GM21423 (cell line): ENCODE measurements at regions not wholly inside any gene's neighbourhood (a gene's known extent, or its start where the extent isn't known, plus 50 kb on each side); places are given as distances from the start of the nearest gene placed in this dataset.
A peak's percentile ranks its signal among the peaks of the same experiment; 100 is the strongest.
"Not testable (repeated sequence)": the region's sequence is repeated elsewhere in the genome, so short reads cannot be mapped to it uniquely, and the experiment has no call there.

Source experiments
- ATAC-seq: cut with Tn5 transposase; IDR thresholded peaks from one replicate; pipeline ENCODE4 v1.9.1; 2021; ENCODE audit warnings: mild to moderate bottlenecking, moderate library complexity; ENCODE audit not compliant: unreplicated experiment

DNA sequence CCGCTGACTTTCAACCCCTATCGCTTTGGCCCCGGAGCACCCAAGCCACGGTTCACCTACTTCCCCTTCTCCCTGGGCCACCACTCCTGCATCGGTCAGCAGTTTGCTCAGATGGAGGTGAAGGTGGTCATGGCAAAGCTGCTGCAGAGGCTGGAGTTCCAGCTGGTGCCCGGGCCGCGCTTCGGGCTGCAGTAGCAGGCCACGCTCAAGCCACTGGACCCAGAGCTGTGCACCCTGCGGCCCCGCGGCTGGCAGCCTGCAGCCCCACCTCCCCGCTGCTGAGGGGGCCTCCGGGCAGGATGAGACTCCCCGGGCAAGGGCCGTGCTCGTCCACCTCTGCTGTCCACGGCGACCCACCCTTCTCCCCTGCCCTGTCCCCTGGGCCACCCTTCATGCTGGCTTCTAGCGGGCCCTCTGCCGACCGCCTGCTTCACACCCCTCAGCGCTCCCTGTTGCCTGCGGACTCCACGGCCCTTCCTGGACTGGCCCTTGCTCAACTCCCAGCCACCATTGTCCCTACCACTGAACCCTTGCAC is 92.2 kb upstream of the TRABD2B start:
- ATAC-seq, result no peak

DNA sequence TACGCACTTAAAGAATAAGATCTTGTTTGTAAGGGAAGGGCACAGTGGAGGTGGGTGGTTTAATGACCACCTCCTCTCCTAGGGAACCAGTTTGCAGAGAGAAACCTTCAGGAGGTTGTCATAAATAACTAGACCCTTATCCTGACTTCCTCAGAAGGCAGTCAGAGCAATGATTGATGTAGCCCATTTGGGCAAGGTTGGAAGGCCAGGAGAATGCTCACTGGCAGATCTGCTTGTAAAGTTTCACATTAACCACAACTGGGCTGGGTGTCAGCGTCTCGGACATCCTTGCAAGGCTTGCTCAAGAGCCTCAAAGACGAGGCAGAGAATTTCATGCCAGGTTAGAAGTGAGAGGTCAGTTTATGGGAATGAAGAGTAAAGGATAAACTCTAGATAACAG is 87.6 kb upstream of the TRABD2B start:
- no peak for ATAC-seq

DNA sequence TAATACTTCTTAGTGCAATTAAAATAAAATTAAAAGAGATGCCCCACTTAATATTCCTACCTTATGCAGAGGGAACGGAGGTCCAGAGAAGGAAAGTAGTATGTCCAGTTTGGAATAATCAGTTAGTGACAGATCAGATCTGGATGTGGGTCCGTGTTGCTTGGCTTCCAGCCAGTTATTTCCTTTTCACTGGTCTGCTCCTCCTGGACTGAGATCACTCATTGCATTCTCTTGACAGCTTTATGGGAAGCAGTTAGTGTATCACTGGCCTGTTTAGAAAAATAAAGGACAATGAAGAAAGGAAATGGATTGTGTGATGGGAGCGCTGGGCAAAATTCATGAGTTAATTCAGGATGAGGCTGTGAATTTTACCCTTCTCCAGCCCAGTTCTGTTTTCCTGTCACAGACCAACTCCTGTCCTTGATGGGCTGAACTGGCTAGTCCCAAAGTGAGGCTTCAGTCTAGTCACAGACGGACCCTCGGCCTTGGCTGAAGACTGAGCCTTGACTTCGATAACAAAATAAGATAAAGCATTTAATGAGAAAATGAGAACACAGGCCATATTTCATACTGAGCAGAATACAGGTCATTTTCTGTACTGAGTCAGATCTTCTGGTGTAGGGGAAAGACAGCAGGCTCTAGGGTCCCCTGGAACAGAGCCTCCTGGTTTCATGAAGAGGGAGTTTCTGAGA is 85.2 kb upstream of the TRABD2B start:
- no peak for ATAC-seq

DNA sequence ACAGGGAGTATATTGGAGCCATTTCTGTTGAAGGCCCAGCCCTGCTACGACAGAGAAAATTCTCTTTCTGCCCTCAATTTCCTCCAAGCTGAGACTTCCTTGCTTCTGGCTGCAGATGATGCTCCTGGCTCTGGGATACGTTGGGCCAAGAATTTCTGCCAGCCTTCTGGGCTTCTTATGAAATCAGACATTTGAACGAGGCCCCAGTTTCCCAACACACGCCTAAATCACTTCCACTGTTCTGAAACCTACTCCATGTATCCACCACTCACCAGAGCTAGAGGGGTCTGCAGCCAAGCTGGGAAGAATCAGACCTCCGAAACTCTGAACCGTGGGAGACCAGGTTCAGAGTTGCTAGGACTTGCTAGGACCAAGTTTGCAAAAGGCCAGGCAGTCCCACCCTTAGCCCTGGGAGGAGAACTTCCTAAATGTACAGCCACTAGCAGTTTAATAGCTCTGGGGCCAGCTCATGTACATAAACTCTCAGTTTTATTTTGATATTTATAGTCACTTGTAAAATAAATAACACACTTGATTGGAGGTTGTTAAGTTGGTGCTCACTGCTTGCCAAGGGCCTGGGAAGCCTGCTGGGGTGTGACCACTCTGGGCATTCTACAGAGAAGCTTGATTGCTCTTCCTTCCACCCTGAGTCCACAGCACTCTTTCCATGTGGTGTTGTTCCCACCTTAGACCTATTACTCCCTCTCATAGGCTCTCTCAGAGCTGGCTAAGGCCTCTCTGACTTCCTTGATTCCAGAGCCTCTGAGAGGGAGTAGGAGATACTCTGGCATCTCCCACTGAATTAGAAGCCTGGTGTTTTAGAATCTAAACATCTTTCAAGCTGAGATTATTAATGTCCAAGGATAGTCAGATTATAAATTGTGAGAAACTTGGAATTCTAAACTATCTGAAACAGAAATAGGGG is 83.4 kb upstream of the TRABD2B start:
- ATAC-seq, result no peak

DNA sequence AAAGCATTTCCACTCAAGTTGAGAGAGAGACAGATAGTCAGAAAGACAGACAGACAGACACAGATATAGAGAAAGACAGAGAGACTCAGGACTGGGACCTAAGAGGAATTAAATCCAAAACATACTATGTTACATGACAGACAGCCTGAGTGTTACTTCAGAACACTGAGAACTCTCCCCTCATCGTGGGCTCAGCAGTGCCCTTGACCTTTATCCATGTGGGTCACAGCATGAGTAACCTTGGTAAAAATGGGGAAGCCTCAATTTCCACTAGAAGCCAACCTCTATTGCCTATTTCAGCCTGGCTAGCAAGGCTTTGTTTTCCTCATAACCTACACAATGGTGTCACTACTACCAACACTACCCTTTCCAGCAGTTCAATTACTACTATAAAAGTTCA is 81.9 kb upstream of the TRABD2B start:
- ATAC-seq, result no peak

DNA sequence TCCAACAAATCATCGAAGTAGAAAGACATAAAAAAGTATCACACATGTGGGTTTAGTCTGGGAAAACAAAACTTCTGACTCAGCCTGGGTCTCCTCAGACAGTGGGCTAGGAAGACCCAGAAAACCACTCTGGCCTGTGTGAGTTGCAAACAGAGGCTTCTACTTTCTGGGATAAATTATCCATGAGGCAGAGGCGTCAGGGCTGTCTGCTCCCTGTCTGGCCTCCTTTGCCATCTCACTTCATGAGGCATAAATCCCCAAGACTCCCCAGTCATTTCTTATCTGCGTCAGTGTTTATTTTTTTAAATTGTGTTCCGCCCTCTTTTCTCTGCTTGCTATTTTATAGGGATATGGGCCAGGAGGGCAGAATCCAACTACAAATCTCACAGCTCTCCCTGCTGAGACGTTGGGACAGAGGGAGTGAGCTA is 80.6 kb upstream of the TRABD2B start:
- ATAC-seq, result no peak

DNA sequence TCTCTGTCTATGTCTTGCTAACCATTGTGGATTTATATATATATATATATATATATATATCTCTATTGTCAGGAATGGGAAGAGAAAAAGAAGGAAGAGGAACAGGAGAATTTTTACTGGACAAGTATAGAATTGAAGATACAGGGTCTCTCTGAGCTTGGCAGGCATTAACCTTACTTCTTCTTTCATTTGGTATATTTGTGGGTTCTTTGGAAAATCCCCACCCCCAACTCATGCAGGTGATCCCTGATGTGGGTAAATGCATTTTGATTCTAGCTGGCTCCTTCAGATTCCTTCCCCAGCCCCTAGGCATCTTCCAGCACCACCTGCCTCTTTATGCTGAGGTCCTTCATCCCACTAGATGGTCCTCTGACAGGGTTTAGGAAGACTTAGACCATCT is 78.8 kb upstream of the TRABD2B start:
- no peak for ATAC-seq

DNA sequence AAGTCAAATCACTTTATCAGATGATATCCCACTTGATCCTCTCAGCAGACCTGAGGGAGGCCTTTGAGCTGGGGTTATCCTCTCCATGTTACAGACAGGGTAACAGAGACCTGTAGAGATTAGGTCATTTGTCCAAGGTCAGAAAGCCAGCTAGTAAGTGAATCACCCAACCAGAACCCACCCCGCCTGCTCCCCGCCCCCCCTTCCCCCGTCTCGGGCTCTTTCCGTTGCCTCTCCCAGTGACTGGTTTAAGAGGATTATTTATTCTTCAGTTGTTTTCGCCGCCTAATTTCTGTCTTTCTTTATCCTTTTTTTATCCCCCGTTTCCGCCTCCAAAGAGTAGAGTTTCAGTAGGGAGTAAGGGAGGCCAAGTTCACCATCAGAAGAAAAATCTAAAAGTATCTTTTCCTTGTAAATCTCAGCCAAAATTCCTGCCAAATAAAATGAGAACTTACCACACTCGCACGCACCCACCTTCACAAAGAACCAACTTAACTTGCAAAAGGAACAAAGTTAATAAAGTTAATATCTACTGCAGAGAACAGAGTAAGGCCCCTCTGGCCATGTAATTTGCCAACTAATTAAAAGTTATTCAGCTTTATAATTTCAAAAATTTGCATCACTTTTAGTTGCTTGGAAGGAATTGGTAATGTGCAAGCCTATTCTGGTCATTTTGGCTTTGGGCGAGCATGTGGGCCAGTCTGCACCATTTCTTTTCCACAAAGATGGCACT is 76.8 kb upstream of the TRABD2B start:
- no peak for ATAC-seq

DNA sequence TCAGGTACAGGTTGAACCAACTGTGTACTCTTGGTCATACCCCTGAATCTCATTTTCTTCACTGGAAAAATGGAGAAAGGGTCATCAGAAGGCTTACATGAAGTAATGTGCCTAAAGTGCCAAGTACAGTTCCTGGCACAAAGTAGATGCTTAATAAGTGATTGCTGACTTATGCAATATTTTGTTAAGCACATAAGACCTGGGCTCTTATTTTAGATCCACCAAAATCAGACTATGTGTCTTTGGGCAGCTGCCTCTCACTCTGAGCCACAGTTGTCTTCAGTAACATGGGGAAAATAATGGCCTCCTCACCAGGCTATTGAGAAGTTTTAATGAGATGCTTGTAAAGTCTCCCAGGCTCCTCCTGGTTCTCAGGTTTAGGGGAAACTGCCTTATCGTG is 74.3 kb upstream of the TRABD2B start:
- no peak for ATAC-seq

DNA sequence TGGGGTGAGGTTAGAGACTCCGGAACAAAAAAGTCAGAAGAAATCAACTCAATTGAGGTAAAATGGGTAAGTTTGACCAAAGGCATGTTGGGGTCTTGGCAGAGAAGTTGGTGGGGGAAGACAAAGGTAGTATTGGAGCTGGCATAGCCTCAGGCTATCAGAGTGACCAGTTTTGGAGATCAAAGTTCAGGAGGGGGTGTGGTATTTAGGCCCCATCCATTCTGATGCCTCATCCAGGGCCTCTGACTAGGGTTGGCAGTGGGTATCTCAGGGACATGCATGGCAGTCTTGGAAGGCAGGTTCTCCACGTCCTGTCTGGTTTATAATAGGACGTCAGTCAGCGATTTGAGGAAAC is 73.2 kb upstream of the TRABD2B start:
- no peak for ATAC-seq

DNA sequence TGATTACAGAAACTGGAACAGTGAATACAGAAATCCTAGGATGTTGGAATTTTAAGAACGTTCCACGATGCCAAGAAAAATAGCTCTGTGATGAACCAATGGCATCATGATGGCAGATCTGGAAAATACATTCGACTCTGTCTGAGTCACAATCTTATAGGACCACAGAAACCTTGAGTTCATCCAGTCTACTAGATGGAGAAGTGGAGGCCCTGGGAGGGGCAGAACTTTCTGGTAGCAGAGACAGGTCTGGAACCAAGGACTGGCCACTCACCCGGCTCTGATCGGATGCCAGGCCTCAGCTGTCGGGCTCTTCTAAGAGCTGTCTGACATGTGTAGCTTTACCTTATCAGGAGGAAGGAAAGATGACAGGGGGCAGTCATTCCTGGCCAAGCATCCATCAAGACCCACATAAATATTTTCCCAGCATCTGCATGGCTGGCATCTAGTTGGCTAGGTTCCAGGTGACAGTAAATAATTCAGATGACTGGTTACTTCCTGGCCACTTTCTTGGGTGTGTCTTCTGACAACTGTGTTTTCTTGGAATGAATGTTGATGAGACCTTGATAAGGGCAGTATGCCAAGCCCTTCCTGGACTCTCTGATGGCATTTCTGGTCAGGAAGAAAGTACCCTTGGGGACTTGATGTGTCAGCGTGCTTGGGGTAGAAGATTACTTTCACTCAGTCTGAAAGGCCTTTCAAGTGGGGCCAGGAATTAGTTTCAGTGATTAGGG is 72.6 kb upstream of the TRABD2B start:
- ATAC-seq, result no peak

DNA sequence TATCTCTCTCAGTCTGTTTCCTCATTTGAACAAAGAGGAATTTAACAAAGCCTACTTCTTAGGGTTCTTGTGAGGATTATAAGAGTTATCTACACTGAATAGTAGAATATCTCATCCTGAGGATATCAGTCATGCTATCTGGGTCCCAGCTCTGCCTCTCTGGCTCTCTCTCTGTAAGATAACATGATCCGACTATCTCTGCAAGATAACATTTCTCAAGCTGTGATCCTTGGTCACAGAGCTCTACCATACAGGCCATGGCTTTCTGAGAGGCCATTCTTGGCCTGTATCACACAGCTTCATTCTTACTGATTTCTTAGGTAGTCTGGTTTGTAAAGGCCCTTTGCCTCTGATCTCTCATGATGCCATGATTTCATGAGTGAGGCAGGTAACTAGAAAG is 71.0 kb upstream of the TRABD2B start:
- no peak for ATAC-seq

DNA sequence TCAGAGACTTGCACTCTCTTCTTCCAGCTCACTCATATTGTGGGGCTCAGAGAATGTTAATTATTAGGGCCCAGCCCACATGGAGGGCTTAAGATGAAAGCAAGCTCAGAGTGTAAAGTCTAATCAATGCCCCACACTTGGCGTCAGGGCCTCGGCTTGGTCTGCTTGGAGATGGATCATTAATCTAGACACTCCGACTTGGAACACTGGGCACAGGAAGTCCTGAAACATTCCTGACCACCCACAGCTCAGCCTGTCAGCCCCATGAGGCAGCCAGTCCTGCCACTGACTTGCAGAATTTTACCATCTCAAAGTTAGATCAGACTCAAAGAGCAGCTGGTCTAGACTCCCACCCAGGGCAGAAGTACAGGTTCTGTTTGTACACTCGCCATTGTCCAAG is 69.8 kb upstream of the TRABD2B start:
- no peak for ATAC-seq

DNA sequence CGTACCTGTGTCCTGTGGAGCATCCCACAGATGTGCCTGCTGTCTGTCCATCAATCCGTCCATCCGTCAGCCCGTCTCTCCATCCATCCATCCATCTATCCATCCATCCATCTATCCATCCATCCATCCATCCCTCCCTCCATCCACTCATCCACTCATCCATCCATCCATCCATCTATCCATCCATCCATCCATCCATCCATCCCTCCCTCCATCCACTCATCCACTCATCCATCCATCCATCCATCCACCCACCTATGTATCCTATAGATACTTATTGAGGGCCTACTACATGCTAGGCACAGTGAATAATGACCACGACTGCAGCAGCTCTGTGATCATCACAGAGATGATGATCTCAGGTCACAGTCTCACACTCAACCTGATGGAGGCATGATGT is 67.5 kb upstream of the TRABD2B start:
- not testable (repeated sequence) for ATAC-seq

DNA sequence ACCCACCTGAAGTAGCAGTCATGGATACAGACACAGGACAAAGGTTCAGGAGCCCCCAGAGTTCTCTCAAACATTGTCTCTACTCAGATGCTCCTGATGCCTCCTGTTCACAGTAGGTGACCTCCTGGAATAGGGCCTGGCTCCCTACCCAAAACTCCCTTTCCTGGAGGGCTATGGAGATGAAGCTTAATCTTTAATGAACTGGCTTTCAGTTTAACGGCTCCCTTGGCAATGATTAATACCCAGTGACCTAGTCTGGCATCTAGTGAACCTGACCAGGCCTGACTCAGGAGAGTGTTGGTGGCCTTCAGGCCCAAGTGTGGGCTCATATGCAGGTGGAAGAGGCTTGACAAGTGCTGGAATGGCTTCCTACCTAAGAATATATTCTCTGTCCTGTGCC is 65.2 kb upstream of the TRABD2B start:
- peak; percentile 37 for ATAC-seq

DNA sequence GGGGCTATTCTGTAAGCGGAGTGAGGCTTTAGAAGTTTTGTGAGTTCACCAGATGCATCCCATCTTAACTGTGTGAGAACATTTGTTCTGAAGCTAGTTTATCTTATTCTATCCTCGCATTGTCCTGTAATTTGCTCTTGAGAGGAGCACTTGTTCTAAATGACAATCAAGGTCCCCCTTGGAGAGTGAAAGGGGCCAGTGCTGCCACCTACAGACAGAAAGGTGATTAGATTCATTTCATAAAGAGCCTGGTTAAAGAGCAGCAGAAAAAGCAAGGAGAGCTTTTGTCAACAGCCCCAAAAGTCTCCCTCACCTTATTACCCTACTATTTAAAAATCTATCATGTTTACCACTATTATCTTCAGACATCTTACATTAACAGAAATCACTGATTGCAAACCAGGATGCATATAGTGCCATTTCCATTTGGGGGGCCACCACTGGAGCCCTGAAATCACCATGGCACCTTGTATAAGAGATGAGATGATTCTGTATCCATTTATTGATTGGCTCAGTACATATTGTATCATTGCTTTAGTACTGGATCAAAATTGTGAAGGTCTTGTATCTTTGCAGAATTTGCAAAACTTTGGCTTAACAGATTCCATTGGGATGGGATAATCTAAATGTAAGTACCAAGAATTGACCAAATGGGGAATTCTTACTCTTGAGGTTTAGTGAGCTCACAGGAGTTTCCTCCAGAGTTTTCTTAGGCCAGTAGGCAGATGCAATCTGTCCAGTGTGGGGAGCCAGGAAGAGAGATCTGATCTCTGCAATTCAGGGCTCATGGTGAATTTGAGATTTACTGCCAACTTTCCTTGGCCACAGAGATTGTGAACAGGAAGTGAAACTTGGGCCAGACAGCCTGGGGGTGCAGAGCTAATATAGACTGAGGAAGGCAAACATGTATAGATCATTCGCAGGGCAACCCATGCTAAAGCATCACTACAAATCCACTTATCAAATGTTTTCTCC is 64.3 kb upstream of the TRABD2B start:
- peak; percentile 85 for ATAC-seq

DNA sequence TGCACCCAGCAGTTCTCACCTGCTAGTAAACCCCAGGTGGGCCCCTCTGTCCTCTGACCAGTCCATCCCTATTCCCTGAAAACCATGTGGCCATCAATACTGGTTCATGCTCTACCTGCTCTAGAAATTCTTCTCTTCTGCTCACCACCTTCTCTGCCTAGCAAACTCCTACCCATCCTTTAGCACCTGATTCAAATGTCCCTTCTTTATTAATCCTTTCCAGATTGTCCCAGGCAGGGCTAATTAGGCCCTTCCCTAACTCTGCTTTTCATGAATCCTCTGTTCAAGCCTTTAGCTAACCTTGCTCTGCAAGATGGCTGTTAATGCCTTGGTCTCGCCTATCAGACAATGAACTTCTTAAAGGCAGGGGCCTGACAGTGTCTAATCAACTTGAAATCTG is 62.1 kb upstream of the TRABD2B start:
- no peak for ATAC-seq

DNA sequence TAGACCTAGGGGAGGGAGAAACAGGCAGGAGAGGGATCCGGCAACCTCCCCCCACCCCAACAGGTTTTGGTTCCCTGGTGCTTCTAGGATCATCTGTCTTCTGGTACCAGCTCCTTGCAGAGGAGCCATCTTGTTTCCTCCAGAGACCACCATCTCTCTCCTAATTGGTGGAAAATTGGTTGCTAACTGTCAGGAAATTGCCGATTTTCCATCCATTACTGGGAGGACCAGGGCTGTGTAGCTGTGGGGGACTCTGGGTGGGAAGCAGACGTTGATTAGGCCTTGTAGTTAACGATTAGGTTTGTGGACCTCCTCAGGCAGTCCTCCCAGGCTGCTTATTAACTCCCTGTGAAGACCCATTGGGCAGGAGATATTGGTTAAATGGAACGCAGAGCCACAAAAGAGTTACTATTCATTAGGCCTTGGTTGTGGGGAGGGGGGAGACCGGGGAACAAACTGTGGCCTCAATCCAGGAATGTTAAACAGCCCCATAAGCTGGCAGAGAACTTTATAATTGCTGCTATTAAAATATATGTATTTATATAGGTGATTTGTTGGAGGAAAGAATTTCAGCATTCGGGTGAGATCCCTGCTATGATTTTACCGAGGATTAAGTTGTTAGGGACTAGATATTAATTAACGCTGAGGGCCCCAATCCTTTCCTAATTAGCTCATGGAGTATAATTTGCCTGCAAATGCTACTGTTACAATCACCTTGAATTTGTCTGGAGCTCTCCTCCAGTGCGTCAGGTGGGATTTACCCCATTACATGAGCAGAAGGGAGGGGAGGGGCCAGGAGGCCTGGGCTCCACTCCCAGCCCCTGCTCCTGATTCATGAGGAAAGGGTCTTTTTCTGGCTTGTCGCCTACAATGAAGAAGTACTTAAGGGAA is 61.2 kb upstream of the TRABD2B start:
- no peak for ATAC-seq

DNA sequence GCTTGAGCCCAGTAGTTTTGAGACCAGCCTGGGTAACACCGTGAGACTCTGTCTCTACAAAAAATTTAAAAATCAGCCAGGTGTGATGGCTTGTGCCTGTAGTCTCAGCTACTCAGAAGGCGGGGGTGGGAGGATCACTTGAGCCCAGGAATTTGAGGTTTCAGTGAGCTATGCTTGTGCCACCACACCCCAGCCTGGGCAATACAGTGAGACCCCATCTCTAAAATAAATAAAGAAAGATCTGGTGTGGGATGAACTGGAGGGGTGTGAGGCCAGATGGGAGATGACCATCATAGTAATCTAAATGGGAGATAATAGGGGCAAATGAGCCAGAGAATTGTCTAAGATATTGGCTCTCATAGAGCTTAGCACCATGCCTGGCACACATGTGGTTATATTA is 60.1 kb upstream of the TRABD2B start:
- ATAC-seq, result no peak
